B cell (primary cell): ENCODE measurements at regions not wholly inside any gene's neighbourhood (a gene's known extent, or its start where the extent isn't known, plus 50 kb on each side); places are given as distances from the start of the nearest gene placed in this dataset.

Source experiments
- CTCF ChIP-seq: fragments of 200-600 bp; IDR thresholded peaks from one replicate; pipeline ENCODE4 v1.8.0; 2022; ENCODE audit warnings: antibody characterized with exemption, mild to moderate bottlenecking
- EZH2 ChIP-seq: IDR thresholded peaks from 2 replicates; pipeline ENCODE4 v1.6.1; 2012; ENCODE audit warnings: borderline replicate concordance, low read depth, mild to moderate bottlenecking, moderate library complexity, low read length; ENCODE audit not compliant: insufficient read depth, poor library complexity, severe bottlenecking

- TF ChIP-seq CTCF (no peak), EZH2 (no peak)
Measured at GRCh38 chr5:89315286-89316100, 432.5 kb upstream of the MEF2C start.
